ENCODE measurements at regions not wholly inside any gene's neighbourhood (a gene's known extent, or its start where the extent isn't known, plus 50 kb on each side); places are given as distances from the start of the nearest gene placed in this dataset.

- no peak for TF ChIP-seq CTCF (IDR thresholded peaks at IDR 0.05 in 2 of 3, conservative IDR thresholded peaks at IDR 0.05 in 1 of 3; ENCODE audit: borderline replicate concordance in 1 of 3, insufficient read depth in 1 of 3, low read depth in 2 of 3, low read length in 2 of 3)
- no peak for TF ChIP-seq POLR2A (IDR thresholded peaks at IDR 0.05; ENCODE audit: borderline replicate concordance, extremely low read depth, insufficient read depth, insufficient read length)
- TF ChIP-seq EZH2phosphoT487 (IDR thresholded peaks at IDR 0.05; ENCODE audit: borderline replicate concordance): no peak
- no peak for TF ChIP-seq SP1 (IDR thresholded peaks at IDR 0.05; ENCODE audit: low read depth)
- TF ChIP-seq, protein P1, sequence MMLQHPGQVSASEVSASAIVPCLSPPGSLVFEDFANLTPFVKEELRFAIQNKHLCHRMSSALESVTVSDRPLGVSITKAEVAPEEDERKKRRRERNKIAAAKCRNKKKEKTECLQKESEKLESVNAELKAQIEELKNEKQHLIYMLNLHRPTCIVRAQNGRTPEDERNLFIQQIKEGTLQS (IDR thresholded peaks at IDR 0.05): no peak
- no peak for TF ChIP-seq ZNF274 (IDR thresholded peaks at IDR 0.05; ENCODE audit: low read depth, low read length)
- no peak for TF ChIP-seq SRF (IDR thresholded peaks at IDR 0.05; ENCODE audit: low read depth)
- no peak for TF ChIP-seq EZH2 (IDR thresholded peaks at IDR 0.05)
- no peak for TF ChIP-seq POLR2AphosphoS5 (IDR thresholded peaks at IDR 0.05; ENCODE audit: low read depth, low read length)
- TF ChIP-seq FOSL1 (IDR thresholded peaks at IDR 0.05; ENCODE audit: low read depth): no peak
- no peak for TF ChIP-seq CEBPB (IDR thresholded peaks at IDR 0.05; ENCODE audit: low read depth)
- no peak for TF ChIP-seq CBX3 (IDR thresholded peaks at IDR 0.05; ENCODE audit: low read depth)
- no peak for TF ChIP-seq SIN3A (IDR thresholded peaks at IDR 0.05; ENCODE audit: low read depth)
Observed at GRCh38 chr2:551621-552020, 125.6 kb downstream of the TMEM18 start.

Data from HCT116 (cell line).